GM19025 (cell line): ENCODE measurements at regions not wholly inside any gene's neighbourhood (a gene's known extent, or its start where the extent isn't known, plus 50 kb on each side); places are given as distances from the start of the nearest gene placed in this dataset.

ENCODE experiments used
- ATAC-seq: cut with Tn5 transposase; IDR thresholded peaks from one replicate; pipeline ENCODE4 v1.9.1; 2021; ENCODE audit warnings: mild to moderate bottlenecking, low read depth, moderate library complexity; ENCODE audit not compliant: unreplicated experiment

GRCh38 chr13:34086281-34086680 lies 268.3 kb downstream of the RFC3 start:
- ATAC-seq, result peak; percentile 62

GRCh38 chr13:34087791-34088190 lies 269.8 kb downstream of the RFC3 start:
- ATAC-seq, result no peak

- no peak for ATAC-seq
Measured at GRCh38 chr13:34103854-34104253, 285.9 kb downstream of the RFC3 start.

GRCh38 chr13:34104853-34105252 lies 286.9 kb downstream of the RFC3 start:
- no peak for ATAC-seq

- no peak for ATAC-seq
Measured at GRCh38 chr13:34107806-34108205, 289.9 kb downstream of the RFC3 start.

GRCh38 chr13:34108410-34108809 lies 290.5 kb downstream of the RFC3 start:
- no peak for ATAC-seq

- ATAC-seq, result no peak
Measured at GRCh38 chr13:34114581-34114980, 296.6 kb downstream of the RFC3 start.

GRCh38 chr13:34116651-34117050 lies 298.7 kb downstream of the RFC3 start:
- ATAC-seq, result no peak

GRCh38 chr13:34124666-34125306 lies 306.8 kb downstream of the RFC3 start:
- no peak for ATAC-seq

- ATAC-seq, result no peak
Measured at GRCh38 chr13:34127523-34127922, 309.6 kb downstream of the RFC3 start.

GRCh38 chr13:34128661-34129060 lies 310.7 kb downstream of the RFC3 start:
- ATAC-seq, result no peak

GRCh38 chr13:34129436-34129835 lies 311.5 kb downstream of the RFC3 start:
- ATAC-seq, result no peak

GRCh38 chr13:34137200-34137599 lies 319.3 kb downstream of the RFC3 start:
- ATAC-seq, result no peak

- ATAC-seq, result no peak
Measured at GRCh38 chr13:34139660-34140227, 321.8 kb downstream of the RFC3 start.

GRCh38 chr13:34143637-34144036 lies 325.7 kb downstream of the RFC3 start:
- ATAC-seq, result no peak

GRCh38 chr13:34144142-34144541 lies 326.2 kb downstream of the RFC3 start:
- ATAC-seq, result no peak

- ATAC-seq, result no peak
Measured at GRCh38 chr13:34145061-34145460, 327.1 kb downstream of the RFC3 start.

GRCh38 chr13:34148359-34148758 lies 330.4 kb downstream of the RFC3 start:
- ATAC-seq, result no peak

- ATAC-seq, result no peak
Measured at GRCh38 chr13:34151885-34152284, 333.9 kb downstream of the RFC3 start.

GRCh38 chr13:34152409-34152808 lies 334.5 kb downstream of the RFC3 start:
- ATAC-seq, result no peak

- ATAC-seq, result no peak
Measured at GRCh38 chr13:34152996-34153395, 335.0 kb downstream of the RFC3 start.

GRCh38 chr13:34153428-34154180 lies 335.7 kb downstream of the RFC3 start:
- ATAC-seq, result no peak
